GM12873 (cell line): ENCODE measurements at regions not wholly inside any gene's neighbourhood (a gene's known extent, or its start where the extent isn't known, plus 50 kb on each side); places are given as distances from the start of the nearest gene placed in this dataset.

Experiments used
- CTCF ChIP-seq: IDR thresholded peaks from 2 replicates; pipeline ENCODE4 v1.5.1; 2012; ENCODE audit warnings: low read depth, mild to moderate bottlenecking, moderate library complexity, low read length, control low read depth; ENCODE audit not compliant: insufficient read depth; ENCODE audit errors: missing control alignments

GRCh38 chr6:85035766-85036165, 271.4 kb upstream of the TBX18 start:
- TF ChIP-seq CTCF = no peak

- no peak for TF ChIP-seq CTCF
Measured at GRCh38 chr6:85033547-85033946, 269.1 kb upstream of the TBX18 start.

GRCh38 chr6:85026021-85026420, 261.6 kb upstream of the TBX18 start:
- TF ChIP-seq CTCF = no peak

- no peak for TF ChIP-seq CTCF
Measured at GRCh38 chr6:85023721-85024120, 259.3 kb upstream of the TBX18 start.

- TF ChIP-seq CTCF = no peak
Measured at GRCh38 chr6:85017352-85017751, 253.0 kb upstream of the TBX18 start.

- TF ChIP-seq CTCF = no peak
Measured at GRCh38 chr6:85016726-85017125, 252.3 kb upstream of the TBX18 start.

- TF ChIP-seq CTCF = peak; percentile 65
Measured at GRCh38 chr6:85015396-85015990, 251.1 kb upstream of the TBX18 start.
